Osteoblast (primary cell): ENCODE measurements at regions not wholly inside any gene's neighbourhood (a gene's known extent, or its start where the extent isn't known, plus 50 kb on each side); places are given as distances from the start of the nearest gene placed in this dataset.

Experiments used
- DNase-seq: peaks from one replicate; pipeline ENCODE4 v3.0.0; 2011; ENCODE audit warnings: low spot score, mixed read lengths; ENCODE audit not compliant: insufficient read length; ENCODE audit errors: missing footprints
- H2AFZ ChIP-seq: 2 replicates; pipeline ENCODE4 v1.6.0; 2011; ENCODE audit warnings: mild to moderate bottlenecking, low read length
- H3K27ac ChIP-seq: 2 replicates; pipeline ENCODE4 v1.5.1; 2011; ENCODE audit warnings: mild to moderate bottlenecking, low read depth, low read length, moderate library complexity
- H3K27me3 ChIP-seq: 2 replicates; pipeline ENCODE4 v1.6.0; 2012; ENCODE audit warnings: mild to moderate bottlenecking, control low read depth, inconsistent platforms, low read length, moderate library complexity; ENCODE audit not compliant: insufficient read depth
- H3K36me3 ChIP-seq: 2 replicates; pipeline ENCODE4 v1.5.1; 2011; ENCODE audit warnings: mild to moderate bottlenecking, low read length, control low read depth, moderate library complexity; ENCODE audit not compliant: insufficient read depth
- H3K4me1 ChIP-seq: 2 replicates; pipeline ENCODE4 v1.5.1; 2011; ENCODE audit warnings: mild to moderate bottlenecking, low read length, control low read depth, moderate library complexity; ENCODE audit not compliant: insufficient read depth
- H3K4me2 ChIP-seq: 2 replicates; pipeline ENCODE4 v1.6.0; 2011; ENCODE audit warnings: mild to moderate bottlenecking, low read length; ENCODE audit not compliant: insufficient read depth
- H3K4me3 ChIP-seq: fragments of 200-600 bp; sonication (generic); 3 replicates; pipeline ENCODE4 v1.5.1; 2012; ENCODE audit warnings: mild to moderate bottlenecking, low read length, inconsistent platforms; ENCODE audit not compliant: insufficient read depth
- H3K79me2 ChIP-seq: 2 replicates; pipeline ENCODE4 v1.6.0; 2012; ENCODE audit warnings: mild to moderate bottlenecking, low read length, control low read depth, inconsistent platforms; ENCODE audit not compliant: insufficient read depth
- H3K9me3 ChIP-seq: 2 replicates; pipeline ENCODE4 v1.5.1; 2011; ENCODE audit warnings: low read depth, low read length, control low read depth
- H4K20me1 ChIP-seq: 2 replicates; pipeline ENCODE4 v1.6.0; 2012; ENCODE audit warnings: mild to moderate bottlenecking, low read length, control low read depth; ENCODE audit not compliant: insufficient read depth
- TF ChIP-seq, protein P1 (sequence below): IDR thresholded peaks from 2 replicates; pipeline ENCODE4 v1.5.1; 2011; ENCODE audit warnings: mild to moderate bottlenecking, low read depth, low read length, moderate library complexity; ENCODE audit errors: extremely low read depth

DNA sequence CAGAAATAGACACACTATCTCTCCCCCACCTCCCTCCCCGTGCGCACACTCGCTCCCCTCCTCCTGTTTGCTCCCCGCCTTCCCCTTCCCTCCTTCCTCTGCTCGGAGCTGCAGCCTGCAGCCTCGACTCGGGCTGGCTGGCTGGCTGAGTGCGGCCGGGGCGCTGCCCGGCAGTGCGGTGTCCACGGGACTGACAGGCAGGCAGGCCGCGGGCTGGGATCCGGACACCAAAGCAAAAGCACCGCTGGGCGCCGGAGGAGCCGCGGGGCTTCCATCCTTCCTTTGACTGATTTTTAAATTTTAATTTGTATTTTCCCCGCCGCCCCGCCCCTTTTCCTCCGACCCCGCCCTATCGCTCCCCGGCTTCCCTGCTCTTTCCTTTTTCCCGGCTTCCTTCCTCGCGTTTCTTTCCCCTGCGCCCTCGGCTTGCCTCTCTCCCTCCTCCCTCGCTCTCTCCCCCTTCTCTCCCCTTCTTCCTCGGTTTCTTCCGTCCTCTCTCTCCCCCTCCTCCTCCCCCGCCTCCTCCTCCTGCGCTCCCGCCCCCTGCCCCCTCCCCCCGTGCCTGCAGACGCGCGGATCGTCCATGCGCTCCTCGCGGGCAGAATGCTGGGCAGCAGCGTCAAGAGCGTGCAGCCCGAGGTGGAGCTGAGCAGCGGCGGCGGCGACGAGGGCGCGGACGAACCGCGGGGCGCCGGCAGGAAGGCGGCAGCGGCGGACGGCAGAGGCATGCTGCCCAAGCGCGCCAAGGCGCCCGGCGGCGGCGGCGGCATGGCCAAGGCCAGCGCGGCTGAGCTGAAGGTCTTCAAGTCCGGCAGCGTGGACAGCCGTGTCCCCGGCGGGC, 109.4 kb downstream of the NAV1 start:
- Histone ChIP-seq H3K4me1 (peaks cover 52% of the 10 kb centered on the region), H3K9me3 (no peaks in the 10 kb centered on the region), H3K36me3 (peaks cover 33% of the 10 kb centered on the region), H3K4me2 (peak overlapping the region; percentile 89), H3K79me2 (peaks cover 53% of the 10 kb centered on the region), H3K27ac (peak overlapping the region; percentile 60), H3K4me3 (peak overlapping the region; percentile 81), H2AFZ (no peak overlapping the region), H4K20me1 (peaks cover 57% of the 10 kb centered on the region), H3K27me3 (no peaks in the 10 kb centered on the region)
- DNase-seq, result peak; percentile 95
- TF ChIP-seq, protein P1, sequence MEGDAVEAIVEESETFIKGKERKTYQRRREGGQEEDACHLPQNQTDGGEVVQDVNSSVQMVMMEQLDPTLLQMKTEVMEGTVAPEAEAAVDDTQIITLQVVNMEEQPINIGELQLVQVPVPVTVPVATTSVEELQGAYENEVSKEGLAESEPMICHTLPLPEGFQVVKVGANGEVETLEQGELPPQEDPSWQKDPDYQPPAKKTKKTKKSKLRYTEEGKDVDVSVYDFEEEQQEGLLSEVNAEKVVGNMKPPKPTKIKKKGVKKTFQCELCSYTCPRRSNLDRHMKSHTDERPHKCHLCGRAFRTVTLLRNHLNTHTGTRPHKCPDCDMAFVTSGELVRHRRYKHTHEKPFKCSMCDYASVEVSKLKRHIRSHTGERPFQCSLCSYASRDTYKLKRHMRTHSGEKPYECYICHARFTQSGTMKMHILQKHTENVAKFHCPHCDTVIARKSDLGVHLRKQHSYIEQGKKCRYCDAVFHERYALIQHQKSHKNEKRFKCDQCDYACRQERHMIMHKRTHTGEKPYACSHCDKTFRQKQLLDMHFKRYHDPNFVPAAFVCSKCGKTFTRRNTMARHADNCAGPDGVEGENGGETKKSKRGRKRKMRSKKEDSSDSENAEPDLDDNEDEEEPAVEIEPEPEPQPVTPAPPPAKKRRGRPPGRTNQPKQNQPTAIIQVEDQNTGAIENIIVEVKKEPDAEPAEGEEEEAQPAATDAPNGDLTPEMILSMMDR, result no peak

DNA sequence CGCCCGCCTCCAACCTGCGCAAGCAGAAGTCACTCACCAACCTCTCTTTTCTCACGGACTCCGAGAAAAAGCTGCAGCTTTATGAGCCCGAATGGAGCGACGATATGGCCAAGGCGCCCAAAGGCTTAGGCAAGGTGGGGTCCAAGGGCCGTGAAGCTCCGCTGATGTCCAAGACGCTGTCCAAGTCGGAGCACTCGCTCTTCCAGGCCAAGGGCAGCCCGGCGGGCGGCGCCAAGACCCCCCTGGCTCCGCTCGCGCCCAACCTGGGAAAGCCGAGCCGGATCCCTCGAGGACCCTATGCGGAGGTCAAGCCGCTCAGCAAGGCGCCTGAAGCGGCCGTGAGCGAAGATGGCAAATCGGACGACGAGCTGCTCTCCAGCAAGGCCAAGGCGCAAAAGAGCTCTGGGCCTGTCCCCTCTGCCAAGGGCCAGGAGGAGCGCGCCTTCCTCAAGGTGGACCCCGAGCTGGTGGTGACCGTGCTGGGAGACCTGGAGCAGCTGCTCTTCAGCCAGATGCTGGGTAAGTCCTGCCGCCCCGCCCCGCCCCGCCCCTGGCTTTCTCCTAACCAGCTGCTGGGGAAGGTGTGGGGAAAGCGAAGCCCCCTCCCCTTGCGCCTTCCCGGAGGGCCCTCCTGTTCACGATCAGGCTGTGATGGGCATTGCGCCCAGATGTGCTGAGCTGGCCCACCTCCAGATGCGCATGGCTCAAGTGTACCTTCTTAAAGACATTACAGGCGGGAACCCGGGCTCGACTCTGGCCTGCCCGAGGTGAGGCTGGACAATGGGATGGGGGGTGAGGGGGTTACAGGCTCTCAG, 110.2 kb downstream of the NAV1 start:
- TF ChIP-seq, protein P1, result no peak
- Histone ChIP-seq H3K79me2 (peaks cover 56% of the 10 kb centered on the region), H3K4me2 (peak overlapping the region; percentile 89), H3K4me1 (peaks cover 60% of the 10 kb centered on the region), H3K27ac (peak overlapping the region; percentile 74), H3K9me3 (no peaks in the 10 kb centered on the region), H3K36me3 (peaks cover 25% of the 10 kb centered on the region), H3K4me3 (peak overlapping the region; percentile 81), H4K20me1 (peaks cover 65% of the 10 kb centered on the region), H3K27me3 (no peaks in the 10 kb centered on the region), H2AFZ (no peak overlapping the region)
- DNase-seq, result peak; percentile 93

DNA sequence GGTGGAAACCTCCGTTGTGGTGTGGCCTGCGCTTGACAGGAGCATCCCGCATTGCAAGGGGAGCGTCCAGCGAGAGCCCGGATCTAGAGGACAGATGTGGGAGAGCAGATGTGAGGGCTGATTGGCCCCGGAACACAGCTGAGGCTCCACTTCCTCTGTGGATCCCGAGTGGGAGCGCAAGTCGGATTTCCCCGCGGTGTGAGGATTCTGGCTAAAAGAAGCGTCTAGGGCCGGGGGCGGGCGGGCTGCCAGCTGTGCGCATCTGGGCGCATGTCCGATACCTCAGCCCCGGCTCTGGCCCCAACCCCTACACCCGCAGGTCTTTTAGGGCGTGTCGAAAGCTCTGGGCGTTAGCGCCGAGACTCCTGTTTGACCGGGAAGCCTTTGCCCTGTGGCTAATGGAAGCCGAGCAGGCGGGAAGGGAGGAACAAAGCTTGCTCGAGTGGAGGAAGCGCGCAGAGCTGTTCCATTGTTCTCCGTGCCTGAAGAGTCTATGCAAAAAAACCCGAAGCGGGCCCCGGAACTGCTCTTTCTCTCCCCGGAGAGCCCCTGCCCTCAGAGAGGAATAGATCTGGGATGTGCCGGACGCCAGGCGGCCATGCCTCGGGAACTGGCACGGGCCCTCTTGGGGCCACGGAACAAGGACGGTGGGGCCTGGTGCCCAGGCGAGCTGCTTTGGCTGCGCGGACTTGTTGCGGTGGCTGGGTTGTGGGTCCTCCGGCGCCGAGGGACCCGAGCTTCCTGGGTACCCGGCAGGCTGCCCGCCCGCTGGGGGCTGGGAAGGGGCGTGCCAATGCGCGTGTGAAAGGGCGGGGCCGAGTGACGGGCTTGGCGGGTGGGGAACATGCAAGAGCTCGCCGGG, 111.1 kb downstream of the NAV1 start:
- no peaks in the 10 kb centered on the region for H3K9me3 ChIP-seq
- peak overlapping the region; percentile 74 for H3K27ac ChIP-seq
- H3K27me3 ChIP-seq, result no peaks in the 10 kb centered on the region
- H3K4me1 ChIP-seq, result peaks cover 60% of the 10 kb centered on the region
- TF ChIP-seq, protein P1, result no peak
- peaks cover 66% of the 10 kb centered on the region for H4K20me1 ChIP-seq
- peaks cover 17% of the 10 kb centered on the region for H3K36me3 ChIP-seq
- H2AFZ ChIP-seq, result no peak overlapping the region
- peak overlapping the region; percentile 81 for H3K4me3 ChIP-seq
- peak; percentile 96 for DNase-seq
- peak overlapping the region; percentile 89 for H3K4me2 ChIP-seq
- H3K79me2 ChIP-seq, result peaks cover 65% of the 10 kb centered on the region
